RWPE2 (cell line): ENCODE measurements at regions not wholly inside any gene's neighbourhood (a gene's known extent, or its start where the extent isn't known, plus 50 kb on each side); places are given as distances from the start of the nearest gene placed in this dataset.
"Not testable (repeated sequence)": the region's sequence is repeated elsewhere in the genome, so short reads cannot be mapped to it uniquely, and the experiment has no call there.

Experiments
- ATAC-seq: fragments of 200-7000 bp; cut with Tn5 transposase; 3 replicates; pipeline ENCODE4 v1.9.1; 2021; ENCODE audit warnings: low read depth
- DNase-seq: peaks from one replicate; pipeline ENCODE4 v3.0.0-alpha.2; 2020; ENCODE audit warnings: low spot score
- H3K27ac ChIP-seq: fragments of 450-650 bp; 2 replicates; pipeline ENCODE4 v1.5.1; 2017; ENCODE audit warnings: mild to moderate bottlenecking; ENCODE audit not compliant: poor library complexity, severe bottlenecking
- H3K27me3 ChIP-seq: fragments of 250-450 bp; sonication (Bioruptor Pico); 2 replicates; pipeline ENCODE4 v1.5.1; 2021; ENCODE audit warnings: mild to moderate bottlenecking, moderate library complexity; ENCODE audit not compliant: insufficient read depth, poor library complexity, severe bottlenecking
- H3K36me3 ChIP-seq: fragments of 250-450 bp; sonication (Bioruptor Pico); 2 replicates; pipeline ENCODE4 v1.5.1; 2020; ENCODE audit warnings: low read depth, mild to moderate bottlenecking, moderate library complexity
- H3K4me1 ChIP-seq: fragments of 250-450 bp; sonication (Bioruptor Pico); 2 replicates; pipeline ENCODE4 v1.5.1; 2021; ENCODE audit warnings: mild to moderate bottlenecking, moderate library complexity; ENCODE audit not compliant: insufficient read depth, poor library complexity, severe bottlenecking
- H3K4me3 ChIP-seq: fragments of 250-450 bp; sonication (Bioruptor Pico); 2 replicates; pipeline ENCODE4 v1.5.1; 2021; ENCODE audit warnings: mild to moderate bottlenecking, moderate library complexity; ENCODE audit not compliant: severe bottlenecking
- H3K9me3 ChIP-seq: fragments of 250-450 bp; sonication (Bioruptor Pico); 2 replicates; pipeline ENCODE4 v1.5.1; 2021; ENCODE audit warnings: mild to moderate bottlenecking, moderate library complexity; ENCODE audit not compliant: severe bottlenecking
- TF ChIP-seq, protein P1 (sequence below): fragments of 450-650 bp; IDR thresholded peaks from one replicate; pipeline ENCODE4 v1.5.1; 2017; ENCODE audit warnings: mild to moderate bottlenecking, moderate library complexity; ENCODE audit not compliant: poor library complexity, severe bottlenecking

GRCh38 chr13:59279028-59279427, 884.7 kb downstream of the DIAPH3 start:
- Histone ChIP-seq H3K27ac (no peak overlapping the region), H3K9me3 (no peaks in the 10 kb centered on the region), H3K4me3 (no peak overlapping the region), H3K36me3 (no peaks in the 10 kb centered on the region), H3K27me3 (peaks cover 9% of the 10 kb centered on the region), H3K4me1 (no peaks in the 10 kb centered on the region)
- ATAC-seq (no peak), DNase-seq (no peak)
- TF ChIP-seq, protein P1, sequence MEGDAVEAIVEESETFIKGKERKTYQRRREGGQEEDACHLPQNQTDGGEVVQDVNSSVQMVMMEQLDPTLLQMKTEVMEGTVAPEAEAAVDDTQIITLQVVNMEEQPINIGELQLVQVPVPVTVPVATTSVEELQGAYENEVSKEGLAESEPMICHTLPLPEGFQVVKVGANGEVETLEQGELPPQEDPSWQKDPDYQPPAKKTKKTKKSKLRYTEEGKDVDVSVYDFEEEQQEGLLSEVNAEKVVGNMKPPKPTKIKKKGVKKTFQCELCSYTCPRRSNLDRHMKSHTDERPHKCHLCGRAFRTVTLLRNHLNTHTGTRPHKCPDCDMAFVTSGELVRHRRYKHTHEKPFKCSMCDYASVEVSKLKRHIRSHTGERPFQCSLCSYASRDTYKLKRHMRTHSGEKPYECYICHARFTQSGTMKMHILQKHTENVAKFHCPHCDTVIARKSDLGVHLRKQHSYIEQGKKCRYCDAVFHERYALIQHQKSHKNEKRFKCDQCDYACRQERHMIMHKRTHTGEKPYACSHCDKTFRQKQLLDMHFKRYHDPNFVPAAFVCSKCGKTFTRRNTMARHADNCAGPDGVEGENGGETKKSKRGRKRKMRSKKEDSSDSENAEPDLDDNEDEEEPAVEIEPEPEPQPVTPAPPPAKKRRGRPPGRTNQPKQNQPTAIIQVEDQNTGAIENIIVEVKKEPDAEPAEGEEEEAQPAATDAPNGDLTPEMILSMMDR, result no peak

- ATAC-seq, result no peak
- TF ChIP-seq, protein P1, result no peak
- DNase-seq, result no peak
Measured at GRCh38 chr13:59279576-59279975, 884.2 kb downstream of the DIAPH3 start.

DNA sequence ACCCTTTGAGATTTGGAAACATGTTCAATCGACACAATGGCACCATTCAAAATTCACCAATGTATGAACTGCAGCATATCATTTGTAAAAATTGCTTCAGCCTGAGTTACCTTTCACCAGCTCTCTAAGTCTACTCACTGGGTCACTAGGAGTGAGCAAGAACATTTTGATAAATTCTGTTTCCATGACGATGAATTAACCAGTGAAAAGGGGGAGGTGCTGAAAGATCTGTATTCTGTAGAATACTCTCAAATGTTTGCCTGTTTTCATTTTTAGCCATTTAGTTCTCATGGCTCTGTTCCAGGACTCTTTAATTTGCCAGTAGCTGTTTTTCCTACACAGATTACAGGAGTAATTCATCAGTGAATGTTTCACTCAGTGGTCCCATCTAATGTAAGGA, 883.4 kb downstream of the DIAPH3 start:
- Histone ChIP-seq H3K9me3 (no peaks in the 10 kb centered on the region), H3K4me1 (no peaks in the 10 kb centered on the region), H3K36me3 (no peaks in the 10 kb centered on the region), H3K4me3 (no peak overlapping the region), H3K27me3 (peaks cover 9% of the 10 kb centered on the region), H3K27ac (no peak overlapping the region)
- TF ChIP-seq, protein P1, result no peak
- ATAC-seq, result no peak
- DNase-seq, result no peak

More at GRCh38 chr13:59279576-59279975, 884.2 kb downstream of the DIAPH3 start:
- no peaks in the 10 kb centered on the region for H3K36me3 ChIP-seq
- H3K4me1 ChIP-seq, result no peaks in the 10 kb centered on the region
- H3K4me3 ChIP-seq, result no peak overlapping the region
- peaks cover 9% of the 10 kb centered on the region for H3K27me3 ChIP-seq
- no peaks in the 10 kb centered on the region for H3K9me3 ChIP-seq
- H3K27ac ChIP-seq, result no peak overlapping the region

DNA sequence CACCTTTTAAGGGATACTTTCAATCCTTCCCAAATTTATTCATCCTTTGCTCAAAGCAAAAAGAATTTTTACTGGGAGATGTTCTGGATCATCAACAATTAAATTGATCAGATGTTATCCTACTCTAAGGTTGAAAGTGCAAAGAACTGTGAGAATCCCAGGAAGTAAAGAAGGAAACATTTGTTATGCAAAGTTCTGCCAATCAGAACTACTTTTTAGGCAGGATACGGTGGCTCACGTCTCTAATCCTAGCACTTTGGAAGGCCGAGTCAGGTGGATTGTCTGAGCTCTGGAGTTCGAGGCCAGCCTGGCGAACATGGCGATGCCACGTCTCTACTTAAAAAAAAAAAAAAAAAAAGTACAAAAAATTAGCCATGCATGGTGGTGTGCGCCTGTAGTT, 882.3 kb downstream of the DIAPH3 start:
- Histone ChIP-seq H3K9me3 (no peaks in the 10 kb centered on the region), H3K27me3 (peaks cover 9% of the 10 kb centered on the region), H3K36me3 (no peaks in the 10 kb centered on the region), H3K27ac (no peak overlapping the region), H3K4me1 (no peaks in the 10 kb centered on the region), H3K4me3 (no peak overlapping the region)
- TF ChIP-seq, protein P1, result no peak
- DNase-seq, result no peak
- ATAC-seq, result no peak

GRCh38 chr13:59292240-59292639, 871.5 kb downstream of the DIAPH3 start:
- H3K27me3 ChIP-seq, H3K27ac ChIP-seq, H3K4me3 ChIP-seq, H3K9me3 ChIP-seq, H3K36me3 ChIP-seq, H3K4me1 ChIP-seq, DNase-seq, ATAC-seq: not testable (repeated sequence)

DNA sequence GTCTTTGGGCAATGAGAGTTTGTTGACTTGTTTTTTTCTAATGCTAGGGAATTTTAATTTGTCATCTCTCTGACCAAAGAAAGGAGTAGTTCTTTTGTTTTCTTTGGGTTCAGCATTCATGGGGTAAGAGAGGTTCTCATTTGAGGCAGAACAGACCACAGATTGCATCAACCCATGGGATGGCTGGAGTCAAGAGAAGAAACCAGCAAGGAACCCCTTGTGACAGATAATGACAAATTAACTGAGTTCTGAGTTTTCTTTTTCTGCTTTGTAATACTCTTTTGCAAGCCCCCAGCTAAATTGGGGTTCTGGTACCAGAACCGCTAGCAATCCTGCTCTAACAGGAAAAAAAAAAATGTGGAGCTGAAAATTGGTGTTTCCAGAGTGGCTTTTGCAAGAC, 864.1 kb downstream of the DIAPH3 start:
- DNase-seq, result no peak
- TF ChIP-seq, protein P1, result no peak
- no peaks in the 10 kb centered on the region for H3K36me3 ChIP-seq

More for the DNA sequence above, 864.1 kb downstream of the DIAPH3 start:
- Histone ChIP-seq H3K4me1 (no peaks in the 10 kb centered on the region), H3K9me3 (no peaks in the 10 kb centered on the region), H3K4me3 (no peak overlapping the region), H3K27ac (no peak overlapping the region), H3K27me3 (no peaks in the 10 kb centered on the region)
- no peak for ATAC-seq
